GM18907 (cell line): ENCODE measurements at regions not wholly inside any gene's neighbourhood (a gene's known extent, or its start where the extent isn't known, plus 50 kb on each side); places are given as distances from the start of the nearest gene placed in this dataset.
"Not testable (repeated sequence)": the region's sequence is repeated elsewhere in the genome, so short reads cannot be mapped to it uniquely, and the experiment has no call there.

ENCODE experiments used
- ATAC-seq: cut with Tn5 transposase; IDR thresholded peaks from one replicate; pipeline ENCODE4 v1.9.1; 2021; ENCODE audit warnings: mild to moderate bottlenecking, moderate library complexity; ENCODE audit not compliant: unreplicated experiment

- ATAC-seq = no peak
Measured at GRCh38 chr11:115608976-115609375, 104.8 kb upstream of the CADM1 start.

- no peak for ATAC-seq
Measured at GRCh38 chr11:115607621-115608221, 103.5 kb upstream of the CADM1 start.

DNA sequence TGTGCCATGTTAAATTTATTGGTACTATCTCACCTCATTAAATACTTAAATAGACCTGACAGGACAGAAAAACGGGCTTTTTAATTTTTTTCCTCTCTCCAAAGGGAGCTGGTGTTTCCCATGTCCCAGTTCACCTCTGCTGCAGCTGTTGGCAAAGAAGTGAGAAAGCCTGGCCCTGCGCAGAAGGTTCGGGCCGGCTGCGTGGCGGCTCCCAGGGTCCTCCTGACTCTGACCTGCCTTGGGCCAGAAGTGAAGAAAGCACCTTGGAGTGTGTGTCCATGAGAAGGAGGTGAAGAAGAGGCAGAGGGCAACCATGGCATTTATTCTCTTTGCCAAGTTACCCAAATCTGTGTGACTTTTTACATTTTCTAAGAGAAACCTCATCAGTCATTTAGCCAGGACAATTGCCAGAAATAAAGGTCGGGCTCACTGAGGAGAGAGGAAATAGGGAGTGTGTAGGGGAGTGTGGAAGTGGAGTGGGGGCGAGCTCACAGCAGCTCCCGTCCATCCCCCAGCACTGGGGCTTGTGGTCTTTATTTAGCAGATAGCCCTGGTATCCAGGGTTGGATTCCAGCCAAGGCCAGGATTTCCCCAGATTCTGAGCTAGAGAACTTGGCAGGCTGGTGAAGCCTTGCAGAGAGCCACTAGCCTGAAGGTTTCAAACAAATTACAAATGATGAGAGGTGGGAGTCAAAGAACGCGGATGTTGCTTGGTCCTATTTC is 102.4 kb upstream of the CADM1 start:
- no peak for ATAC-seq

DNA sequence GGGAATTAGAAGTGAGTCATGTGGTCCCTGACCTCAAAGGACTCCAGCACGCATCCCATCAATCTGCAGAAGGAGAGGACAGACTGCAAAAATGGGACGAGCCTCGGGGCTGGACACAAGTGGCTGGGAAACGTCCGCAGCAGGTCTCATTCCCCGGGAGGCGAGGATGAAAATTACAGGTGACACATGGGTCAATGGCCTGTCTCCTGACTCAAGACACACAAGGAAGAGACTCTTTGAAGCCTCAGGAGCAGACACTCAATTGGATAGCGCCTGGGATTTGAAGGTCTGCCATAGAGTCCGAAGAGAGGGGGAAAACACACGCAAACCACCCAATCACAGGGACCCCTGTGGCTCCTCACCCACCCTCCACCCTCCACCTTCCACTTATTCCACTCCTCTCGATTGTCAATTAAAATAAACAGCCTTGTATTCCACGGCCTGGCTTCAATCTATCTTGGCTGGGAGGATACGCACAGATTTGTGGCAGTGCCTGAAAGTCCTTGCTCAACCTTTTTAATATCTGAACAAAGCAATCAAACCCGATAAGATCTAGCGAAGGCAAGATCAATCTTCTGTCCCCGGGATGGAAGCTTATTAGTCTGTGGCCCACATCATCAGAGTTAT is 101.8 kb upstream of the CADM1 start:
- ATAC-seq = no peak

GRCh38 chr11:115605397-115605796 is 101.2 kb upstream of the CADM1 start:
- not testable (repeated sequence) for ATAC-seq

GRCh38 chr11:115599125-115599524 is 94.9 kb upstream of the CADM1 start:
- no peak for ATAC-seq

DNA sequence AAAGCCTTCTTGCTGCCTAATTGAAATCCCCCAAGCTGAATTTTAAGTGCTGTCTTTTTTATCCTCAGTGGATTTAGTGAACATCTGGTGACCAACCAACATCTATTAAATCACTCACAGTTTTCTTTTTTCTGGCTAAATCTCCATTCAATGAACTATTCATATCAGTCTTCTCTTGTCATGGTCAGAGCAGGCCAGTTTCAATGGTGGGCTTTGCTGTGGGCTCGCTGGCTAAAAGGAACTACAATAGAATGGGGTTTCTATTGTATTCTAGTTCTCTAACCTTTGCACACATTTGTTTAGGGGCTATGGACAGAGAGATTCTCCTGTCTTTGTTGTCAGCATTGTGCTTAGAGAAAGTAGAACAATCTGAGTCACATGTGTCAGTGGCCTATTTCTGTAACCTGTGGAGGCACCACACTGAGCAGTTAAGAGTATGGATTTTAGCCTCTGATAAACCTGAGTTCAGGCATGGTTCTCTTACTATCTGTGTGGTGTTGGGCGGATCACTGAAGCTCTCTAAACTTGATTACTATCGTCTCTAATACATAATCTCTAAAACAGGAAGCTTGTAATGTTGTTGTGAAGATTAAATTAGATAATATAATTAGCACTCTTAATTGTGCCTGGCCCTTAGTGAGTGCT is 94.2 kb upstream of the CADM1 start:
- no peak for ATAC-seq

- ATAC-seq = no peak
Measured at GRCh38 chr11:115591380-115591779, 87.2 kb upstream of the CADM1 start.

DNA sequence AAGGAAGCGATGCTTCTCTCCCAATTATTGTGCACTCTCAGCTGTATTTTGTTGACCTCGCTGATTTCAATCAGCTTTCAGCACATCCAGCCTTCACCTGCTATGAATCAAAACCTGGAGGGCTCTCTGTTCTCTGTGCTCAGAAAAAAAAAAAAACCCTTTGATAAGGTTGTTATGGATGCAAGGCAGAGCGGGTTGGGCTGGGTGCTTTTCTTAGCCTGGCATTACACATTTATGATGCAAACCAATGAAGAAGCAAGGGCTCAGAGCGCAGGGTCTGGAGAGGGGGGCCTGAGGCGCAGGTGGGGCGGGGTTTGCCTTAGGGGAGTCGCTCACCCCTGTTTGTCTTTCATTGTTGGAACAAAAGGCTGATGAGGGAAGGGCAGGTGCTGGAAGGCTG is 86.0 kb upstream of the CADM1 start:
- ATAC-seq = no peak

- no peak for ATAC-seq
Measured at GRCh38 chr11:115587718-115588342, 83.6 kb upstream of the CADM1 start.

GRCh38 chr11:115585361-115586024 is 81.3 kb upstream of the CADM1 start:
- no peak for ATAC-seq

GRCh38 chr11:115581871-115582639 is 77.8 kb upstream of the CADM1 start:
- ATAC-seq = no peak

DNA sequence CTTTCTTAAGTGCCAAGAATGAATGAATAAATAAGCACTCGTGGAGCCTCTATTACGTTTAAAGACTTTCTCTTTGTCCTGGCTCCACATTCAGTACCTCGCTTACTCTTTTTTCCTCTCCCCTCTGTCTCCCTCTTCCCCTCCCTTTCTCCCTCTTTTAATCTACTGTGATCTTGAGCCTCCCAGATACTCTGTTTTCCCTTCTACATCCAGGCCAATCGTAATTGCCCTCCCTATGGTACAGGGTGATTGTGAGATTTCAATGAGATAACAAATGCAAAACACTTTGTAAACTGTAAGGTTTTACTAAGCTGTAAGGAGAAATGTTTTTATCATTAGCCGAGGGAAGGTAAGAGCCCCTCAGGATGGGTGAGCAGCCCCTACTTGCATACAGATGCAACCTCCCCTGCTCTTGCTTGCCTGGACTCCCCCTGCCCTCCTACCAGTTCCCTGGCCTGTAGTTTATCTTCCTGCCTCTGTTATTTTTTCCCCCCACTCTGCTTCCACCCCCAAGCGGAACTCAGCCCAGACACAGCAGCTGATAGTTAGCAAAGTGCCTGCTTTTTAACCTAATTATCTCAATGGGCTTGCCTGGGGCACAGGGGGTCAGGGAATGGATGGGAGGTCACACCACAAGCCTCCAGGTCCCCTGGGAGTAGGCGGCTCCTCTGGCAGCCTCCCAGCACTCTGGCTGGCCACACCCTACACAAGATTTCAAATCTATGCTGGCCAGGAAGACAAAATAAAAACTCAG is 76.9 kb upstream of the CADM1 start:
- no peak for ATAC-seq

DNA sequence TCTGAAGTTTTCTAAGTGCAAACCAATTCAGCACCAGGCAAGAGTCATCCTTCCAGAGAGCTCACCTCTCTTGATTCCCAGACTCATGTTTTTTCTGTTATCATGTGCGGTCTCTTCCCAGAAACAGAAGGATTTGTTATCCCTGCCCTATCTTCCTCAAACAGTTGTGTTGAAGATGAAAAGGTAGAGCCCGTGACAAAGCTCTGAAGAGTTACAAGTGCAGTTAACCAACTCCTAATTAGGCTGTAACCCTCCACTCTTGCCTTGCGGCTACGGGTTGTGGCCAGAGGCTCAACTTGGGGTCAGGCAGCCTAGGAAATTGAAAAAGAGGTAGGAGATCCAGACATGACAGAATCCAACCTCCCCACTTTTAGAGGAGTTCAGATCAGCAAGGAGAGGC is 76.2 kb upstream of the CADM1 start:
- ATAC-seq = no peak

- ATAC-seq = no peak
Measured at GRCh38 chr11:115579181-115579825, 75.1 kb upstream of the CADM1 start.

- ATAC-seq = no peak
Measured at GRCh38 chr11:115578275-115578674, 74.1 kb upstream of the CADM1 start.

GRCh38 chr11:115577701-115578100 is 73.5 kb upstream of the CADM1 start:
- no peak for ATAC-seq

DNA sequence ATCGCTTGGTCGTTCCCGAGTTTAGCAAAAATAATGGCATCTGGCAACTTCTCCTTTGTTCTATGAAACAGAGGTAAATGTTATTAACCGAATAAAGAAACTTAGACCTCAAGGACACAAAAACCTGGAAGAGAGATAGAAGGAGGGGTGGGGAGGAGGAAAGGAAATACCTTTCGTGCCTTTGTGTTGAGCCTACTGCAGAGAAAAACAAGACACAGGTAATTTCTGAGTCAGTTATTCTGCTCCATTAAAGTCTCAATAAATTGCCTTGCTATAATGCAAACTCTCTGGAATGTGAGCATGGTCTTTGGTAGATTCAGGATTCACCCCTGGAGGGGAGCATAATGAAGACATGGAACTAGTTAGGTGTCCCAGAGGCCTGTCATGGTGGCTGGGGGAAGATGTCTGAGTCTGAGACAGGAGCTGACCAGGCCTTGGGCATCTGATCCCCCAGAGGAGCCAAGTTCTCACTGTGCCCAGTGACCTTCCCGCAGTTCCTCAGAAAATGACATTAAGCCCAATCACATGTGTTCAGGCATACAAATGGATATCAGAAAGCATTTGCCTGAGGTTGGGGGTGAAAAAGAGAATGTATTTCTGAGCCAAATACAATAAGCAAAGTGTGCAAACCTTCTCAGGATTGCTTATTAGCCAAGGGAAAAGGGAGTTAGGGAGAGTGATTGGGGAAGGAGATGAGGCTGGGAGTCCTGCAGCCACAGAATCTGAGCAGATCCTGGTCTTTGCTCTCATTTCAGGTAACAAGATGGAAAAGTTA is 72.6 kb upstream of the CADM1 start:
- no peak for ATAC-seq
